PC-3 (cell line): ENCODE measurements at regions not wholly inside any gene's neighbourhood (a gene's known extent, or its start where the extent isn't known, plus 50 kb on each side); places are given as distances from the start of the nearest gene placed in this dataset.

Experiments used
- ATAC-seq: fragments of 200-7000 bp; cut with Tn5 transposase; 2 replicates; pipeline ENCODE4 v1.9.1; 2020; ENCODE audit warnings: mild to moderate bottlenecking, moderate library complexity
- BruUV-seq: library from RNA; stranded (reverse); fragments of 400-500 nt; replicated peaks from 2 replicates; lab custom pipeline; 2021; lab: Mats Ljungman, UMichigan
- CTCF ChIA-PET: fragments of 300-600 bp; sonication (Branson Sonifier 250); formaldehyde crosslinking; loops from one replicate; lab custom pipeline; 2022; ENCODE audit warnings: antibody characterized with exemption; lab: Charles Lee
- POLR2A ChIA-PET: fragments of 300-600 bp; sonication (Branson Sonifier 250); formaldehyde crosslinking; loops from one replicate; lab custom pipeline; 2022; ENCODE audit warnings: antibody characterized with exemption; ENCODE audit not compliant: unreplicated experiment; lab: Charles Lee
- DNase-seq: peaks from one replicate; pipeline ENCODE4 v3.0.0-alpha.2; 2015
- H2AFZ ChIP-seq: fragments of 300-600 bp; sonication (generic); 2 replicates; pipeline ENCODE4 v1.6.0; 2016; ENCODE audit warnings: antibody characterized with exemption, low read length
- H3F3A ChIP-seq: fragments of 300-600 bp; sonication (generic); one replicate; pipeline ENCODE4 v1.6.0; 2017; ENCODE audit warnings: antibody characterized with exemption, low read length, control low read depth, mild to moderate bottlenecking; ENCODE audit not compliant: unreplicated experiment
- H3K27ac ChIP-seq: fragments of 300-600 bp; sonication (generic); 2 replicates; pipeline ENCODE4 v1.5.1; 2016; ENCODE audit warnings: mild to moderate bottlenecking, low read length
- H3K27me3 ChIP-seq: fragments of 300-600 bp; sonication (generic); 2 replicates; pipeline ENCODE4 v1.6.1; 2016; ENCODE audit warnings: low read length, mixed read lengths
- H3K36me3 ChIP-seq: fragments of 300-600 bp; sonication (generic); 2 replicates; pipeline ENCODE4 v1.6.1; 2016; ENCODE audit warnings: low read depth, mixed run types, low read length, mixed read lengths
- H3K4me1 ChIP-seq: fragments of 300-600 bp; sonication (generic); 2 replicates; pipeline ENCODE4 v1.5.1; 2016; ENCODE audit warnings: low read length; ENCODE audit not compliant: insufficient read depth
- H3K4me2 ChIP-seq: fragments of 300-600 bp; sonication (generic); 2 replicates; pipeline ENCODE4 v1.6.0; 2016; ENCODE audit warnings: low read length
- H3K4me3 ChIP-seq: fragments of 300-600 bp; sonication (generic); 2 replicates; pipeline ENCODE4 v1.5.1; 2016; ENCODE audit warnings: mild to moderate bottlenecking, low read length, mixed read lengths
- H3K79me2 ChIP-seq: fragments of 300-600 bp; sonication (generic); 2 replicates; pipeline ENCODE4 v1.6.1; 2017; ENCODE audit warnings: low read length, mixed read lengths
- H3K9ac ChIP-seq: fragments of 300-600 bp; sonication (generic); 2 replicates; pipeline ENCODE4 v1.6.0; 2016; ENCODE audit warnings: mild to moderate bottlenecking, low read length
- H3K9me2 ChIP-seq: fragments of 300-600 bp; sonication (generic); replicated peaks from 2 replicates; pipeline ENCODE4 v1.6.1; 2016; ENCODE audit warnings: mixed run types, low read length, mixed read lengths
- H3K9me3 ChIP-seq: fragments of 300-600 bp; sonication (generic); 2 replicates; pipeline ENCODE4 v1.6.1; 2016; ENCODE audit warnings: low read length, mixed read lengths
- H4K20me1 ChIP-seq: fragments of 300-600 bp; sonication (generic); 2 replicates; pipeline ENCODE4 v1.6.1; 2016; ENCODE audit warnings: low read length, mixed read lengths
- EZH2 ChIP-seq: fragments of 300-600 bp; sonication (generic); IDR thresholded peaks from one replicate; pipeline ENCODE4 v1.6.1; 2017; ENCODE audit warnings: antibody characterized with exemption, mild to moderate bottlenecking, low read length; ENCODE audit not compliant: unreplicated experiment
- EZH2phosphoT487 ChIP-seq: fragments of 300-600 bp; sonication (generic); IDR thresholded peaks from 2 replicates; pipeline ENCODE4 v1.6.1; 2018; ENCODE audit warnings: mild to moderate bottlenecking, antibody characterized with exemption, low read length, borderline replicate concordance
- intact Hi-C: fragments of 100-400 bp; cut with micrococcal nuclease; formaldehyde crosslinking; loops from 2 replicates; pipeline ENCODE4 v1.9.0; 2023
- TF ChIP-seq, protein P1 (sequence below): fragments of 300-600 bp; sonication (generic); conservative IDR thresholded peaks from 2 replicates; pipeline ENCODE4 v1.5.1; 2017; ENCODE audit warnings: antibody characterized with exemption, low read depth, mild to moderate bottlenecking, low read length

DNA sequence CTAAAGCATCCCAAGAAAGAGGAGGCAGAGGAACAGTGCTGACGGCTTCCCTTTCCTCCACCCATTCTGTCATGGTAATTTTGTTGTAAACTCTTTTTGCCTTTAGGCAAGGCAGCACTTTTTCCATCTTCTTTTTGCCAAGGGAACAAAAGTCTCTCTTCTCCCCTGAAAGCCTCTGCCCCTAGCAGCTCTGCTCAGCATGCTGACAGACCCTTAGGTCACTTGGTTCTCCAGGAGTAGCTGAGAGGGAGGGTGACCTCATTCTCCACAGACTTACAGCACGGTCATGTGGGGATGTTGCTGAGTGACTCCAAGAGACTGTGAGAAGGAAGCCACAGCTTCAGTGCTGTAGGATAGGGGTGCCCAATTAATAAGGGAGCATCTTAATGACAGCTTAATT is 81.1 kb upstream of the RALGAPA2 start:
- H3K36me3 ChIP-seq: no peaks in the 10 kb centered on the region
- no TSS peak for BruUV-seq
- ChIA-PET CTCF (no interaction called here), POLR2A (no interaction called here)
- no peak overlapping the region for H3K4me3 ChIP-seq
- no peaks in the 10 kb centered on the region for H3K4me1 ChIP-seq
- no peaks in the 10 kb centered on the region for H4K20me1 ChIP-seq
- peaks cover 81% of the 10 kb centered on the region for H3K27me3 ChIP-seq
- ATAC-seq (no peak), DNase-seq (no peak)
- intact Hi-C loops: no loop called here
- TF ChIP-seq EZH2phosphoT487 (no peak), EZH2 (no peak)
- TF ChIP-seq, protein P1, sequence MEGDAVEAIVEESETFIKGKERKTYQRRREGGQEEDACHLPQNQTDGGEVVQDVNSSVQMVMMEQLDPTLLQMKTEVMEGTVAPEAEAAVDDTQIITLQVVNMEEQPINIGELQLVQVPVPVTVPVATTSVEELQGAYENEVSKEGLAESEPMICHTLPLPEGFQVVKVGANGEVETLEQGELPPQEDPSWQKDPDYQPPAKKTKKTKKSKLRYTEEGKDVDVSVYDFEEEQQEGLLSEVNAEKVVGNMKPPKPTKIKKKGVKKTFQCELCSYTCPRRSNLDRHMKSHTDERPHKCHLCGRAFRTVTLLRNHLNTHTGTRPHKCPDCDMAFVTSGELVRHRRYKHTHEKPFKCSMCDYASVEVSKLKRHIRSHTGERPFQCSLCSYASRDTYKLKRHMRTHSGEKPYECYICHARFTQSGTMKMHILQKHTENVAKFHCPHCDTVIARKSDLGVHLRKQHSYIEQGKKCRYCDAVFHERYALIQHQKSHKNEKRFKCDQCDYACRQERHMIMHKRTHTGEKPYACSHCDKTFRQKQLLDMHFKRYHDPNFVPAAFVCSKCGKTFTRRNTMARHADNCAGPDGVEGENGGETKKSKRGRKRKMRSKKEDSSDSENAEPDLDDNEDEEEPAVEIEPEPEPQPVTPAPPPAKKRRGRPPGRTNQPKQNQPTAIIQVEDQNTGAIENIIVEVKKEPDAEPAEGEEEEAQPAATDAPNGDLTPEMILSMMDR: no peak
- no peak overlapping the region for H2AFZ ChIP-seq
- H3K9me2 ChIP-seq: no peaks in the 10 kb centered on the region
- no peaks in the 10 kb centered on the region for H3K9me3 ChIP-seq
- H3K4me2 ChIP-seq: no peak overlapping the region
- no peak overlapping the region for H3K9ac ChIP-seq
- no peaks in the 10 kb centered on the region for H3K79me2 ChIP-seq
- no peaks in the 10 kb centered on the region for H3F3A ChIP-seq
- H3K27ac ChIP-seq: no peak overlapping the region

DNA sequence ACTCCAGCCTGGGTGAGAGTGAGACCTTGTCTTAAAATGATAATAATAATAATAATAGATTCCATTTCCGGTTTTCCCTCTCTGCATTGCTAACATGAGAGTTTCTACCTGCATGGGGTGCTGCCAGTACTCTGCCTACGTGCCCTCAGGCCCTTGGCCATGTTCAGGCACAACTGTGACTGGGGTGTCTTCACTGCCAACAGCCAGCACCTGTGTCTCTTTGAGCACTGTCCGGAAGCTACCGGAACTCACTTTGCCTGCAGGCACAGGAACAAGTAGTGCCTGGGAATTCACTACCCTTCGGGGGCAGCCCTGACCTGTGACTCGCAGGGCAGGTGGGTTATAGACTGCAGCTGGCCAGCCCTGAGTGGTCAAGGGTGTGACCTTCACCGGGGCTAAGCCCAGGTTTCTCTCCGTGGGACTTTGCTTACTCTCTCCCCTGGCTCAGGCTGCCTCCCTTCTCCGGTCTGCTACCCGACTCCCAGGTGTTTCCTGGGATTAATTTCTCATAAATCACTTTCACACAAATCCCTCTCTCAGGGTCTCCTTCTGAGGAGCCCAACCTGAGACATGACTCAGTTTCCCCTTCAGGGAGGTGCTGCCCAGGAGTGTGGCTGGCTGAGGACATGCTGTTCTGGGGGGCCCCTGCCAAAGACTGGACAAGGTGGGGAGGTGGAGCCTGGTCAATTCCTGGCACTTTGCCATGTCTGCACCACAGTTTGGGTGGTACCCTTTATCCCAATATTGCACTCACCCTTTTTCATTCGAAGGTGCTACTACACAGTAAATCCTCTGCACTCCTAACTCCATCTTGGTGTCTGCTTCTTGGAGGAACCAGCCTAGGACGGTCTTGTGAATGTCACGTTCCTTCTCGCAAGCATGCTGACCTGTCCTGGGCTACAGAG is 79.5 kb upstream of the RALGAPA2 start:
- no TSS peak for BruUV-seq
- ChIA-PET CTCF (no interaction called here), POLR2A (no interaction called here)
- Histone ChIP-seq H3K36me3 (no peaks in the 10 kb centered on the region), H3K9me2 (no peaks in the 10 kb centered on the region), H3K9me3 (no peaks in the 10 kb centered on the region), H3K4me2 (no peak overlapping the region), H3K27ac (no peak overlapping the region), H2AFZ (no peak overlapping the region), H3K27me3 (peaks cover 85% of the 10 kb centered on the region), H3K9ac (no peak overlapping the region), H3F3A (no peaks in the 10 kb centered on the region), H3K4me1 (no peaks in the 10 kb centered on the region), H3K79me2 (no peaks in the 10 kb centered on the region), H4K20me1 (no peaks in the 10 kb centered on the region), H3K4me3 (no peak overlapping the region)
- DNase-seq (no peak), ATAC-seq (no peak)
- intact Hi-C loops: no loop called here
- TF ChIP-seq, protein P1: no peak
- TF ChIP-seq EZH2phosphoT487 (no peak), EZH2 (no peak)

DNA sequence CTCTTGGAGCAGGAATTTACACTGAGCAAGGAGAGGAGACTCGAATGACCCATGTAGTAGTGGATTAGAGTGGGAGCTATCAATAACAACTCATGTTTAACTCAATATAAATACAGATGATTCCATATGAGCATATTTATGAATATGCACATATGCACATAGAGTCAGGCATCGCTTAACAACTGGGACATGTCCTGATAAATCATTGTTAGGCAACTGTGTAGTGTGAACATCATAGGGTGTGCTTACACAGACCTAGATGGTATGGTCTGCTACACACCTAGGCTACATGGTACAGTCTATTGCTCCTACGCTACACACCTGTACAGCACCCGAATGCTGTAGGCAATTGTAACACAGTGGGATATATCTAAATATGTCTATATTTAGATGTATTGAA is 75.9 kb upstream of the RALGAPA2 start:
- Histone ChIP-seq H4K20me1 (no peaks in the 10 kb centered on the region), H3K4me1 (no peaks in the 10 kb centered on the region), H3K9me3 (no peaks in the 10 kb centered on the region), H3K4me2 (no peak overlapping the region), H2AFZ (no peak overlapping the region), H3F3A (no peaks in the 10 kb centered on the region), H3K4me3 (no peak overlapping the region), H3K36me3 (no peaks in the 10 kb centered on the region), H3K9ac (no peak overlapping the region), H3K9me2 (no peaks in the 10 kb centered on the region), H3K27ac (no peak overlapping the region), H3K27me3 (peaks cover 67% of the 10 kb centered on the region), H3K79me2 (no peaks in the 10 kb centered on the region)
- CTCF ChIA-PET: no interaction called here
- intact Hi-C loops: no loop called here
- no peak for TF ChIP-seq EZH2phosphoT487
- no peak for TF ChIP-seq EZH2
- TF ChIP-seq, protein P1: no peak
- POLR2A ChIA-PET: no interaction called here
- DNase-seq: no peak
- BruUV-seq: no TSS peak
- ATAC-seq: no peak
